ENCODE measurements at regions not wholly inside any gene's neighbourhood (a gene's known extent, or its start where the extent isn't known, plus 50 kb on each side); places are given as distances from the start of the nearest gene placed in this dataset.
A peak's percentile ranks its signal among the peaks of the same experiment; 100 is the strongest.

GRCh38 chr6:1554141-1554475 lies 55.6 kb upstream of the FOXC1 start:
- DNase-seq: peak; percentile 42

GRCh38 chr6:1554476-1555310 lies 55.0 kb upstream of the FOXC1 start:
- peak; percentile 42 for DNase-seq

- DNase-seq: no peak
Observed at GRCh38 chr6:1558388-1558787, 51.3 kb upstream of the FOXC1 start.

Data from KG1 (cell line).